ENCODE measurements at regions not wholly inside any gene's neighbourhood (a gene's known extent, or its start where the extent isn't known, plus 50 kb on each side); places are given as distances from the start of the nearest gene placed in this dataset.
A peak's percentile ranks its signal among the peaks of the same experiment; 100 is the strongest.
"Not testable (repeated sequence)": the region's sequence is repeated elsewhere in the genome, so short reads cannot be mapped to it uniquely, and the experiment has no call there.

- ATAC-seq (no peak), DNase-seq (ENCODE audit: low spot score) (no peak)
- intact Hi-C loops (cut with DNase I): no loop called here
Measured at GRCh38 chr2:142594935-142595334, 282.5 kb upstream of the KYNU start.

GRCh38 chr2:142592171-142592570 lies 285.3 kb upstream of the KYNU start:
- intact Hi-C loops (cut with DNase I): no loop called here
- ATAC-seq (no peak), DNase-seq (ENCODE audit: low spot score) (no peak)

GRCh38 chr2:142591420-142591819 lies 286.0 kb upstream of the KYNU start:
- no peak for DNase-seq (ENCODE audit: low spot score)
- no peak for ATAC-seq
- intact Hi-C loops (cut with DNase I): no loop called here

- ATAC-seq: no peak
- intact Hi-C loops (cut with DNase I): no loop called here
- DNase-seq (ENCODE audit: low spot score): no peak
Measured at GRCh38 chr2:142588269-142588668, 289.2 kb upstream of the KYNU start.

- no peak for ATAC-seq
- intact Hi-C loops (cut with DNase I): no loop called here
- no peak for DNase-seq (ENCODE audit: low spot score)
Measured at GRCh38 chr2:142586693-142587580, 290.5 kb upstream of the KYNU start.

GRCh38 chr2:142585785-142586184 lies 291.7 kb upstream of the KYNU start:
- DNase-seq (ENCODE audit: low spot score) (no peak), ATAC-seq (no peak)
- intact Hi-C loops (cut with DNase I): no loop called here

GRCh38 chr2:142582317-142582716 lies 295.1 kb upstream of the KYNU start:
- ATAC-seq: no peak
- intact Hi-C loops (cut with DNase I): no loop called here
- DNase-seq (ENCODE audit: low spot score): no peak

- DNase-seq (ENCODE audit: low spot score) (no peak), ATAC-seq (no peak)
- intact Hi-C loops (cut with DNase I): no loop called here
Measured at GRCh38 chr2:142581491-142581890, 296.0 kb upstream of the KYNU start.

- DNase-seq (ENCODE audit: low spot score) (no peak), ATAC-seq (no peak)
- intact Hi-C loops (cut with DNase I): no loop called here
Measured at GRCh38 chr2:142580691-142581090, 296.8 kb upstream of the KYNU start.

GRCh38 chr2:142575561-142575960 lies 301.9 kb upstream of the KYNU start:
- intact Hi-C loops (cut with DNase I): no loop called here
- no peak for DNase-seq (ENCODE audit: low spot score)
- no peak for ATAC-seq

- ATAC-seq (no peak), DNase-seq (ENCODE audit: low spot score) (no peak)
- intact Hi-C loops (cut with DNase I): no loop called here
Measured at GRCh38 chr2:142574388-142574787, 303.1 kb upstream of the KYNU start.

- intact Hi-C loops (cut with DNase I): no loop called here
- ATAC-seq (no peak), DNase-seq (ENCODE audit: low spot score) (no peak)
Measured at GRCh38 chr2:142572346-142573132, 304.9 kb upstream of the KYNU start.

- intact Hi-C loops (cut with DNase I): no loop called here
- ATAC-seq (no peak), DNase-seq (ENCODE audit: low spot score) (no peak)
Measured at GRCh38 chr2:142571934-142572333, 305.5 kb upstream of the KYNU start.

GRCh38 chr2:142562900-142563299 lies 314.6 kb upstream of the KYNU start:
- no peak for ATAC-seq
- intact Hi-C loops (cut with DNase I): no loop called here

GRCh38 chr2:142561656-142562055 lies 315.8 kb upstream of the KYNU start:
- no peak for DNase-seq (ENCODE audit: low spot score)
- ATAC-seq: peak; percentile 15
- intact Hi-C loops (cut with DNase I): no loop called here

More at GRCh38 chr2:142562900-142563299, 314.6 kb upstream of the KYNU start:
- DNase-seq (ENCODE audit: low spot score): no peak

- no peak for ATAC-seq
- no peak for DNase-seq (ENCODE audit: low spot score)
- intact Hi-C loops (cut with DNase I): no loop called here
Measured at GRCh38 chr2:142557391-142557790, 320.1 kb upstream of the KYNU start.

- ATAC-seq; DNase-seq (ENCODE audit: low spot score); intact Hi-C loops (cut with DNase I): not testable (repeated sequence)
Measured at GRCh38 chr2:142545999-142546398, 331.5 kb upstream of the KYNU start.

- intact Hi-C loops (cut with DNase I): no loop called here
Measured at GRCh38 chr2:142545036-142545435, 332.4 kb upstream of the KYNU start.

GRCh38 chr2:142544173-142544572 lies 333.3 kb upstream of the KYNU start:
- no peak for ATAC-seq
- intact Hi-C loops (cut with DNase I): no loop called here
- DNase-seq (ENCODE audit: low spot score): no peak

More at GRCh38 chr2:142545036-142545435, 332.4 kb upstream of the KYNU start:
- DNase-seq (ENCODE audit: low spot score) (no peak), ATAC-seq (no peak)

GRCh38 chr2:142542431-142542910 lies 335.0 kb upstream of the KYNU start:
- intact Hi-C loops (cut with DNase I): no loop called here
- DNase-seq (ENCODE audit: low spot score) (no peak), ATAC-seq (no peak)

All from sciatic nerve (tissue), 2 donors.